Breast epithelium (tissue), 4 donors: ENCODE measurements at regions not wholly inside any gene's neighbourhood (a gene's known extent, or its start where the extent isn't known, plus 50 kb on each side); places are given as distances from the start of the nearest gene placed in this dataset.
A peak's percentile ranks its signal among the peaks of the same experiment; 100 is the strongest.
"Not testable (repeated sequence)": the region's sequence is repeated elsewhere in the genome, so short reads cannot be mapped to it uniquely, and the experiment has no call there.

ENCODE experiments used
- DNase-seq, 2 donors: peaks; one replicate each; pipeline ENCODE4 v3.0.0-alpha.2; 2019; ENCODE audit warnings: low spot score in 2 of 2
- H3K27ac ChIP-seq, 2 donors: fragments of 200-600 bp; sonication (generic) in 1 of 2; one replicate each; pipeline ENCODE4 v1.5.1; 2016 to 2019; ENCODE audit warnings: mild to moderate bottlenecking in 1 of 2
- H3K27me3 ChIP-seq, 2 donors: fragments of 200-600 bp; sonication (generic) in 1 of 2; one replicate each; pipeline versions ENCODE4 v1.5.1 to v1.6.0; 2017 to 2019; ENCODE audit warnings: control low read depth in 1 of 2, mild to moderate bottlenecking in 1 of 2
- H3K36me3 ChIP-seq: fragments of 200-600 bp; one replicate; pipeline ENCODE4 v1.5.1; 2019
- H3K4me1 ChIP-seq, 2 donors: fragments of 200-600 bp; sonication (generic); one replicate each; pipeline ENCODE4 v1.5.1; 2016 to 2019; ENCODE audit warnings: control low read depth in 1 of 2
- H3K4me3 ChIP-seq, 3 donors: fragments of 200-600 bp; sonication (generic); 1 replicate in 2 of 3; 2 replicates in 1 of 3; pipeline ENCODE4 v1.5.1; 2016 to 2019; ENCODE audit warnings: mild to moderate bottlenecking in 3 of 3, moderate library complexity in 2 of 3
- H3K9me3 ChIP-seq, 2 donors: fragments of 200-600 bp; sonication (generic) in 1 of 2; one replicate each; pipeline ENCODE4 v1.5.1; 2016 to 2019; ENCODE audit warnings: control low read depth in 1 of 2
- CTCF ChIP-seq, 3 donors: fragments of 450-650 bp; IDR thresholded peaks; one replicate each; pipeline ENCODE4 v1.5.1; 2016 to 2017; ENCODE audit warnings: antibody characterized with exemption in 3 of 3, mild to moderate bottlenecking in 3 of 3, moderate library complexity in 3 of 3
- POLR2A ChIP-seq: fragments of 450-650 bp; IDR thresholded peaks from one replicate; pipeline ENCODE4 v1.6.1; 2016; ENCODE audit warnings: antibody characterized with exemption, mild to moderate bottlenecking, moderate library complexity
- POLR2AphosphoS5 ChIP-seq, 3 donors: sonication (generic); formaldehyde crosslinking; IDR thresholded peaks; one replicate each; pipeline ENCODE4 v1.6.1; 2017; ENCODE audit warnings: antibody characterized with exemption in 3 of 3
- intact Hi-C: fragments of 100-400 bp; cut with DNase I; formaldehyde crosslinking; loops from one replicate; pipeline ENCODE4 v1.15.1; 2023; ENCODE audit warnings: low total_unique reads

DNA sequence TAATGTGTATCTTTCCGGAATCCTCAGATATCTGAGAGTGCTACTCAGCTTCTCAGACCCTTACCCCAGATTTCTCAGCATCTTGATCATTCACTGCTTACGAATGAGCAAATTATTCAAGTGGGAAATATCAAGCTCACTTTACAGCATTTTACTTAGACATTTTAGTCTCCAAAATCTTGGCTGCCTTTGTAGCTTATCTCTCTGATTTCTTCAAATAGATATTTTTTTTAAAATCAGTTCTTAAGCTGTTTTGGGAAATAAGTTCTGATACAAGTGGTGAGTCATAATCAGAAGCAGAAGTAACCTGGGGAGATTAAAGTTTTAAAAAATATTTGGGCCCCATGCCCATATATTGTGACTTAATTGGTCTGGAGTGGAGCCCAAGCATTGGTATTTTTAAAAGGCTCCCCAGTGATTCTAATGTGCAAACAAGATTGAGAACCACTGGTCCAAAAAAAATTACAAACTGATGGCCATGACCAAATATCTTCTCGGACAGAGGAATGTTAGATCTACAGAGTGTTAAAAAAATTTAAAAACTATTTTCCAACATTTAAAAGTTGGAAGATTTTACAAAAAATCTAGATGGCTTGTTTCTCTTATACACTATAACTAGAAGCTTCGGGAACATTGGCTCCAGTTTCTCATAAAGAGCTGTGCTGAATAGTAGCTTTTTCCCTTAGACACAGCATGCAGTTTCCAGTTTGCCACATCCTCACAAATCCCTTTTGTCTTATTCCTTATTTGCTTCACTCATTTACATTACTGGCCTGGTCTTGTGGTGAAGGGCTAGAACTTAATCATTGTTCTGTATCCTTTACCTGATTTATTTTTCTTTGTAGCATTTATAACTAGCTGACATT lies 87.8 kb upstream of the BMAL1 start:
- intact Hi-C loops, result no loop called here
- peaks cover 0 to 10% of the 10 kb centered on the region in 2 donors for H3K9me3 ChIP-seq
- no peaks in the 10 kb centered on the region for H3K36me3 ChIP-seq
- no peaks in the 10 kb centered on the region for H3K27me3 ChIP-seq
- no peak overlapping the region for H3K4me3 ChIP-seq
- no peak for DNase-seq
- H3K27ac ChIP-seq, result no peak overlapping the region
- TF ChIP-seq CTCF (IDR thresholded peaks at IDR 0.05) (no peak), POLR2A (no peak), POLR2AphosphoS5 (IDR thresholded peaks at IDR 0.05) (no peak)
- no peaks in the 10 kb centered on the region for H3K4me1 ChIP-seq

- intact Hi-C loops, result no loop called here
- Histone ChIP-seq H3K9me3 (peaks cover 7 to 9% of the 10 kb centered on the region in 2 donors), H3K27me3 (no peaks in the 10 kb centered on the region), H3K36me3 (no peaks in the 10 kb centered on the region), H3K4me3 (no peak overlapping the region), H3K4me1 (no peaks in the 10 kb centered on the region), H3K27ac (no peak overlapping the region)
- no peak for TF ChIP-seq CTCF (IDR thresholded peaks at IDR 0.05)
- TF ChIP-seq POLR2AphosphoS5 (IDR thresholded peaks at IDR 0.05), result no peak
- TF ChIP-seq POLR2A, result no peak
- DNase-seq, result no peak
Observed at GRCh38 chr11:13193613-13194012, 84.0 kb upstream of the BMAL1 start.

- H3K4me3 ChIP-seq, H3K4me1 ChIP-seq, H3K36me3 ChIP-seq, DNase-seq, H3K27ac ChIP-seq, H3K27me3 ChIP-seq, intact Hi-C loops: not testable (repeated sequence)
- peaks cover 7 to 13% of the 10 kb centered on the region in 2 donors for H3K9me3 ChIP-seq
Observed at GRCh38 chr11:13197374-13197773, 80.2 kb upstream of the BMAL1 start.

DNA sequence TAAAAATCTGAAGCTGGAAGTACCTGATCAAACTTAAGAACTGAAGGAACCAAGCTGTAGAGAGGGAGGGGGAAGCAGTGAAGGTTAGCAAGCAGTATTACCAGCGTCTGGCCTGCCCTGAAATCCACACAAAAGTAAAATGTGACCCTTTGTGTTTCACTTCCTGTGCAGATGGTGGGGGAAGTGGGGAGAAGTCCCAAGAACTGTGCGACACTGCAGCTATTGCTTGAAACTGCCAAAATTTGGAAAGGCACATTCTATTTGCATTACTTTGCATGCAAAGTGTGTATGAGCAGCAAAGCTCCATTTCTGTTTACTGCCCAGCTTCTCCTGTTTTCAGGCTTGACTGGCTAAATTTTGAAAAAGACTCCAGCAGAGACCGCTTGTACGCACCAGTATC lies 72.1 kb upstream of the BMAL1 start:
- no peak for DNase-seq
- H3K4me1 ChIP-seq, result no peaks in the 10 kb centered on the region
- no peak overlapping the region for H3K27ac ChIP-seq
- no peak overlapping the region for H3K4me3 ChIP-seq
- H3K27me3 ChIP-seq, result no peaks in the 10 kb centered on the region
- TF ChIP-seq POLR2A (no peak), CTCF (IDR thresholded peaks at IDR 0.05) (no peak), POLR2AphosphoS5 (IDR thresholded peaks at IDR 0.05) (no peak)
- intact Hi-C loops, result loop anchor here (5.0 kb wide), 1 partner anchor 137 kb away; no protein-coding TSS in a partner anchor
- H3K9me3 ChIP-seq, result peaks cover 0 to 4% of the 10 kb centered on the region in 2 donors
- no peaks in the 10 kb centered on the region for H3K36me3 ChIP-seq

DNA sequence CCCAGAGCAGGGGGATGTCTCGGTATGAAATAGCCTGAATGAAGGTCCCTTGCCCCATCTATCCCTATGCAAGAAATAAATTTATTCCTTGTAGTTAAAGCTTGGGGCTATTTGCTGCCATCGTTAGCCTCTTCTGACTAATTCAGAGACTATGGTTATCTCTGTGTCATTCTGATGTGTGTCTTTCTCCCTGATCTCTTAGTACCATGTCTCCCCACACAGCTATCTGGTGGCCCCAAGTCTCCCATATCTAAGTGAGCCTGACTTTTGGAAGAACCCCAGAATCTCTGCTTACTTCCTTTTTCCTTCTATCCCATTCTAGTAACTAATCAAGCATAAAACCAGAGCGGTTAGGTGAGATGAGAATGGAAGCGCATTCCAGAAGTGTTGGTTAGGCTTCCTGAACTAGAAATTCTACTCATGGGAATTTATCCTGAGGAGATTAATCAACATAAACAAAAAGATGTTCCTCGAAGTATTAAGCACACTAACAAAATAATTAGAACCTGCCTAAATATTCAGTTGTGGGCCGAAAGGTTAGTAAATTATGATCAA lies 71.4 kb upstream of the BMAL1 start:
- Histone ChIP-seq H3K36me3 (no peaks in the 10 kb centered on the region), H3K4me3 (no peak overlapping the region), H3K27me3 (no peaks in the 10 kb centered on the region), H3K9me3 (peaks cover 0 to 2% of the 10 kb centered on the region in 2 donors), H3K27ac (no peak overlapping the region), H3K4me1 (no peaks in the 10 kb centered on the region)
- TF ChIP-seq POLR2A (no peak), POLR2AphosphoS5 (IDR thresholded peaks at IDR 0.05) (no peak)
- no peak for DNase-seq
- intact Hi-C loops, result loop anchor here (5.0 kb wide), 1 partner anchor 136 kb away; no protein-coding TSS in a partner anchor

- Histone ChIP-seq H3K27ac (peak overlapping the region; percentile 79 to 84), H3K4me3 (peak overlapping the region; percentile 34 to 59 (median 39)), H3K36me3 (no peaks in the 10 kb centered on the region), H3K27me3 (no peaks in the 10 kb centered on the region), H3K9me3 (no peaks in the 10 kb centered on the region), H3K4me1 (no peaks in the 10 kb centered on the region)
- no peak for DNase-seq
- TF ChIP-seq CTCF (IDR thresholded peaks at IDR 0.05) (peak in 1 of 3 donors; percentile 21), POLR2A (no peak)
- intact Hi-C loops, result loop anchor here (5.0 kb wide), 1 partner anchor 135 kb away; no protein-coding TSS in a partner anchor
Observed at GRCh38 chr11:13207270-13207664, 70.3 kb upstream of the BMAL1 start.
